GM11168 (cell line): ENCODE measurements at regions not wholly inside any gene's neighbourhood (a gene's known extent, or its start where the extent isn't known, plus 50 kb on each side); places are given as distances from the start of the nearest gene placed in this dataset.

ENCODE experiments used
- in situ Hi-C: fragments of 300-500 bp; cut with MboI; formaldehyde crosslinking; loops from one replicate; pipeline ENCODE4 v1.12.0; 2022; ENCODE audit warnings: low sequenced_read_pairs; ENCODE audit not compliant: unreplicated experiment

DNA sequence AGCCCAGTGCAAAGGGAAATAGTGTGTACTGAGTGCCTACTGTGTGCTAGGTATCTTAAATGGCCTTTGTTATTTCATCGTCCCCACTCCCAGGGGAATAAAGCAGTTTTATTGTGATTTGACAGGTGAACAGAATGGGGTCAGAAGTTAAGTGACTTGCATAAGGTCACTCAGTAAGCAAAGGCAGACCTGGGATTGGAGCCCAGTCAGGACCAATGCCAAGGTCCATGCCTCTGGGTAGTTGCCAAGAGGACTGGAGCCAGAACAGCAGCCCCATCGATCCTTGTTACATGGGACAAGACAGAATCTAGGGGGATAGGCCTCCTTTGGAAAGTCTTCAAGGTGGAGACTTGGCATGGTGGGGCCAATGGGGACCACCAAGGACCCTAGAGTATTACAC lies 227.4 kb upstream of the PWP1 start:
- in situ Hi-C loops, result no loop called here

DNA sequence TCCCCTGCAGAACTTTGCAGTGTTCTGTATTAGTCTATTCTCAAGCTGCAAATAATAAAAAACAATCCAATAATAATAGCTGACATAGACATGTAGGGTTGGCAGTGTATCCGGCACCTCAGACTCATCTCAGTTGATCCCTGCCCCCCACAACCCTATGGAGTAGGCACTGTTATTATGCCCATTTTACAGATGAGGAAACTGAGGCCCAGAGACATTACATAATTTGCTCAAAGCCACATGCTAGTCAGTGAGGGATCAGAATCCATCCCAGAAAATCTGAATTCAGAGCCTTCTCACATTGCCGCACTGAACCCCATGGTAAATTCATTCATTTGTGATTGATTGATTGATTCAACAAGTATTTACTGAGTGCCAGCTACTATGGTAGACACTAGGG lies 226.6 kb upstream of the PWP1 start:
- in situ Hi-C loops, result no loop called here

DNA sequence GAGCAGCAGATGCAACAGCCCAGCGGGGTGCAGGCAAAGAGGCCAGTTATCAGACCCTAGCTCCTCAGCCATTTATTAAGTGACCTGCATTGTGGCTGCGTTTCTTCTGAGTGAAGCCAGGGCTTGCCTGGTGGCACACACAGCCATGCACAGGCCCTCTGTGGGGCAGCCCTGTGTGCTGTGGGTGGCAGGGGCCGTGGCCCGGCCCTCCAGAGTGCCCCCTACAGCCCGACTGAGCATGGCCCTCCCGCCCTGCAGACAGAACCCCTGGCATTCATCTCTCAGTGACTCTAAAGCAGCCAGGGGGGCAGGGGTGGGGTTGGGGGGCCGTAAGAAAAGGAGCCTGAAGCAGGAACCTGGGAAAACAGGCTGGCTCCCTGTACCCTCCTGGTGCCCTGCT lies 226.0 kb upstream of the PWP1 start:
- in situ Hi-C loops, result no loop called here

DNA sequence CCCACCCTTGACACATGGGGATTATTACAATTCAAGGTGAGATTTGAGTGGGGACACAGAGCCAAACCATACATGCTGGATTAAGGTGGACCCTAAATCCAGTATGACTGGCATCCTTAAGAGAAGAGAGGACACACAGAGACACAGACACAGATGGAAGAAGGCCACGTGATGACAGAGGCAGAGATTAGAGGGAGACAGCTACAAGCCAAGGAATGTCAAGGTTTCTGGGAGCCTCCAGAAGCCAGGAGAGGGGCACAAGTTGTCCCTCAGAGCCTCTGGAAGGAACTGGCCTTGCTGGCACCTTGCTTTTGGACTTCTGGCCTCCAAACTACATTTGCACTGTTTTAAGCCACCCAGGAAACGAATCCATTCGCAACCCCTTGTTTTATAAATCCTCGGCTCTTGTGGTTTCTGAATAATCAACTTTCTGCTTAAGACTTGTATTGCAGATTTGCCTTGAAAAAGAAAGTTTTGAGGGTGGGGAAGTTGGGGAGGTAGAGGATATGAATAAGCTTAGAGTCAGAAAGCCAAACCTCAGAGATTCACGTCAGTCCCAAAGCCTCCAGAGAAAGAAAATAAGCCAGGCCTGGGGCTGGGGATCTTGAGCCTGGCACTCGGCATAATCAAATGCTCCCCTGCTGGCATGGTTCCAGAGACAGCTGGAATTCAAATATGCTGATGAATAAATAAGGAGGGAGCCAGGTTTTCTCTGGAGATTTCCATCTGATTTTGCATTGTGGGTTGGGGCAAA lies 224.2 kb upstream of the PWP1 start:
- in situ Hi-C loops, result no loop called here

DNA sequence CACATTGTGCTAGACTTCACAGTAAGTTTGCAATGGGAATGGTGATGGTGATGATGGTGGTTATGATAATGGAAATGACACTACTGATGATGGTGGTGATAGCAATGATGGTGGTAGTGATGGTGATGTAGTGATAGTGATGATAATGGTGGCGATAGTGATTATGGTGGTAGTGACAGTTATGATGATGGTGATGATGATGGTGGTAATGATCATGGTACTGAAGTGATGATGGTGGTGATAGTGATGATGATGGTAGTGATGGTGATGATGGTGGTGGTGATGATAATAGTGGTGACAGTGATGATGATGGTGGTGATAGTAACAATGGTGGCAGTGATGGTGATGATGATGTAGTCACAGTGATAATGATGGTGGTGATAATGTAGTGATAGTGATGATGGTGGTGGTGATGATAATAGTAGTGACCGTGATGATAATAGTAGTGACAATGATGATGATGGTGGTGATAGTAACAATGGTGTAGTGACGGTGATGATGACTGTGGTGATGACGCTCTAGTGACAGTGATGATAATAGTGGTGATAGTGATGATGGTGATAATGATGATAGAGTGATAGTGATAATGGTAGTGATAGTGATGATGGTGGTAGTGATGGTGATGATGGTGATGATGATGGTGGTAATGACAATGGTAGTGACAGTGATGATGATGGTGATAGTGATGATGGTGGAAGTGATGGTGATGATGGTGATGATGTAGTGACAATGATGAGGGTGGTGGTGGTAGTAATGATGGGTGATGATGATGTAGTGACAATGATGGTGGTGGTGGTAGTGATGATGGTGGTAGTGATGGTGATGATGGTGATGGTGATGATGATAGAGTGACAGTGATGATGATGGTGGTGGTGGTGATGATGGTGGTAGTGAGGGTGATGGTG lies 222.9 kb upstream of the PWP1 start:
- in situ Hi-C loops, result no loop called here

DNA sequence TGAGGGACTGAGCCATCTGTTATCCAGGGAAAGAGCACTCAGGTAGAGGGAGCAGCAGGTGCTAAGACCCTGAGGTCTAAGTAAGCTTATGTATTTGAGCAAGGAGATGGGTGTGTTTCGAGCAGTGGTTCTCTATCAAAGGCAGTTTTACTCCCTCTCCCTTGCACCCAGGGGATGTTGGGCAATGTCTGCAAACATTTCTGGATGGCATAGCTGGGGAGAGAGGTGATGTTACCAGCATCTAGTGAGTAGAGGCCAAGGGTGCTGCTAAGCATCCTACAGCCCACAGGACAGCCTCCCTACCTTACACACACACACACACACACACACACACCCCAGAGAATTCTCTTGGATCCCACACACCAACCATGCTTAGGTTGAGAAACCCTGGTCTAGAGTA lies 221.0 kb upstream of the PWP1 start:
- in situ Hi-C loops, result no loop called here

DNA sequence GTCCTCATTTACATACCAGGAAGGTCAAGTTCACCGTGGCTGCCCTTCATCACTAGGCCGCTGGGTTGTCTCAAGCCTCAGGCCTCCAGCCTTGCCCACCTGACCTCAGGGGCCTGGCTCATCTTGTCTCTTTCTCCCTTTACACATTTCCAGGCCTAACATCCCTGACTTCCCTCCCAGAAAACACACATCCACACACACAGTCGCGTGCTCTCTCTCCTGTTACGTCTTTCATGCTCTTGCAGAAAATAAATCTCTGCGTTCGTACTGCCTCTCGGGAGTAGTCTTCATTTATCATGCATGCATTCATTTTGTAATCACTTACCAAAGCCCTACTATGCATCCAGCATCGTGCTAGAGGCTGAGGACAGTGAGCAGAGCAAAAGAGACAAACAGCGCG lies 220.0 kb upstream of the PWP1 start:
- in situ Hi-C loops, result no loop called here

DNA sequence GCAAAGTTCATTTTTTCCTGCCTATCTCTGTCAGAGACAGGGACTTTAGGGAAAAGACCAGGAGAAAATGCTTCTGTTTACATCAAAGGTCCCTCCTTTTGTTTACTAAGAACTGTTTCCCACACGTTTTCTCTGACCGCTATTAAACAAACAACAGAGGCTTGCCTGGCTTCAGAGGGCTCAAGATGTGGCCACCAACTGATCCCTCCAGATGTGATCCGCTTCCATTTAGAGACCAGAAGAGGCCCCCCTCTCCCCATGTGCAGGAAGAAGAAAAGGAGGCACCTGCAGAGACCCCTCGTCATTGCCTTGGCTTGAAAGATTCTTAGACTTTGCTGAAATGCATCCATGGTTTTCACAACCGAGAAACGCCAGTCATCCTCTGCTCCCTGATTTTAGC lies 217.9 kb upstream of the PWP1 start:
- in situ Hi-C loops, result no loop called here

DNA sequence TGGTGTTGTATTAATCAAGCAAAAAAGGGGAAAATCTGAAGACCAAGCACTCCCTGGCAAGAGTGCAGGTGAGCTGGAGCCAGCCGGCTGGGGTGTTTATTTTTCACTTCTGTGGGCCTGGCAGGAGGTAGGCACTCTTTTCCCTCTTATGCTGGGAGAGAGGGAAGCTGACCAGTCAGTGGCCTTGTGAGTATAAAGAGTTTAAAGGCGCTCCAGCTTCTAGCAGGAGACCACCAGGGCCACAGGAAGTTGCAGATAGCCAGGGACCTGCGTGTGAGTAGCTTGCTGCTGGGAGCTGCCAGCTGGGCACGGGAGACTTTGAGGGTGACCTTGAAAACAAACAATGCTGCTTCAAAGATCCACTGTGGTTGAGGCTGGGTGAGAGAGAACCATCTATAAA lies 217.4 kb upstream of the PWP1 start:
- in situ Hi-C loops, result no loop called here

DNA sequence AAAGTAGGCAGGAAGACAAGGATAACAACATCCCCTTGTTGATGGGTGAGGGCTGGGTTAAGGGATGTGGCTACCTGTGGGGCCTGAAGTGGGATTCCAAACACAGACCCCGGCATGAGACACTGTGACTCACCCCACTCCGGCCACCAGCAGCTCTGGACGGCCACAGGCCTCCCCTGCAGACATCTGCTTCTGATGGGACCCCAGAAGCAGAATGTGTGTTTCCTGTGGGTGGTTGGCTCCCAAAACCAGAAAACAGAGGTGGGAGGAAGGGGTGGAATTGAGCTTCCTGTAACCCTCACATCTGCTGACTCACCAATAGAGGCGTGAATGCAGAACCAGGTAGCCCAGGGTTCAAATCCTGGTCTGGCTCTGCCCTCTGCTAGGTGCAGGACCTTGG lies 216.6 kb upstream of the PWP1 start:
- in situ Hi-C loops, result no loop called here

DNA sequence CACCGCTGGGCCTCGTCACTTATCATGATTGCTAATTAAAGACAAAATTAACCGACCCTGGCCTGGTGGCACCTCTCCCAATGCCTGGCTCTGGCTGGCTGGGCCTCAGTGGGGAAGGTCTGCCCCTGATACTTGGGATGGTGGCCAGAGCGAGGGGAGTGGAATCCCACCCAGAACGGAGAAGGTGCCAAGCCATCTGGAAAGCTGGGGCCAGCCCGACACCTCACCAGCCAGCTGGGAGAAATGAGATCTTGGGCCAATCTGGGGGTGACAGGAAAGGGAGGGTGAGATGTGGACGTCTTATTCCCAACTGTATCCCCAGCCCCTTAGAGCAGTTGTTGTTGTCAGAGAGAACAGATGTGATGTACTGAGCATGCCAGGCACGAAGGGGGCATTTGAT lies 215.0 kb upstream of the PWP1 start:
- in situ Hi-C loops, result no loop called here

DNA sequence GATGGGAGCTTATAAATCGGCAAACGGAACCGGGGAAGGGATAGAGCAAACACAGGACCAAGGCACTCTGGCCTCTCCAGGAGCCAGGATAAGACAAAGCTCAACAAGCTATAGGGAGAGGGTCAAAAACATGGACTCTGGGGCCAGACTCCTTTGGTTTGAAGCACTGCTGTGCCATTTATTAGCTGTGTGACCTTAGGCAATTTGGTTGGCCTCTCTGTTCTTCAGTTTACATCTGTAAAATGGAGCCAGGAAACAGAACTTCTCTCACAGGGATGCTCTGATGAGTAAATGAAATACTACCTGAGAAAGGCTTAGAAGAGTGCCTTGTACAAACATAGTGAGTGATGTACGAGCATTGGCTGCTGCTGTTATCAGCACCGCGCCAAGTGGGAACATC lies 213.3 kb upstream of the PWP1 start:
- in situ Hi-C loops, result no loop called here

DNA sequence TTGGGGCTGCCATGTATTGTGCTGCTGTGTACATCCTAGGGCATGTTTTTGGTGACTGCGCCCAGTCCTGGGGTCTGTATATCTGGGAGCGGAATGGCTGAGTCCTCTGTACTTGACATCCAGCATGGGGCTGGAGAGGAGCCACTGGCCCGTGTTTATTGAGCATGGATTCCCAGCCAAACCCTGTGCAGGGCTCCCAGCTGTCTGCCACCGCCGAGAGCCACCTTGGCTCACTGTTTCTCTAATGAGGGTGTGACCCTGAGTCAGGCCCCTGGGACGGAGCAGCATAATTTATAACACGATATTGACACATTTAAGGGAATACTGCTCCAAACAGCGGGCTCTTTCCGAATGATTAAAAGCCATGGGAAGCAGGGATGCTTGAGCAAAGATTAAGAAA lies 211.5 kb upstream of the PWP1 start:
- in situ Hi-C loops, result no loop called here

DNA sequence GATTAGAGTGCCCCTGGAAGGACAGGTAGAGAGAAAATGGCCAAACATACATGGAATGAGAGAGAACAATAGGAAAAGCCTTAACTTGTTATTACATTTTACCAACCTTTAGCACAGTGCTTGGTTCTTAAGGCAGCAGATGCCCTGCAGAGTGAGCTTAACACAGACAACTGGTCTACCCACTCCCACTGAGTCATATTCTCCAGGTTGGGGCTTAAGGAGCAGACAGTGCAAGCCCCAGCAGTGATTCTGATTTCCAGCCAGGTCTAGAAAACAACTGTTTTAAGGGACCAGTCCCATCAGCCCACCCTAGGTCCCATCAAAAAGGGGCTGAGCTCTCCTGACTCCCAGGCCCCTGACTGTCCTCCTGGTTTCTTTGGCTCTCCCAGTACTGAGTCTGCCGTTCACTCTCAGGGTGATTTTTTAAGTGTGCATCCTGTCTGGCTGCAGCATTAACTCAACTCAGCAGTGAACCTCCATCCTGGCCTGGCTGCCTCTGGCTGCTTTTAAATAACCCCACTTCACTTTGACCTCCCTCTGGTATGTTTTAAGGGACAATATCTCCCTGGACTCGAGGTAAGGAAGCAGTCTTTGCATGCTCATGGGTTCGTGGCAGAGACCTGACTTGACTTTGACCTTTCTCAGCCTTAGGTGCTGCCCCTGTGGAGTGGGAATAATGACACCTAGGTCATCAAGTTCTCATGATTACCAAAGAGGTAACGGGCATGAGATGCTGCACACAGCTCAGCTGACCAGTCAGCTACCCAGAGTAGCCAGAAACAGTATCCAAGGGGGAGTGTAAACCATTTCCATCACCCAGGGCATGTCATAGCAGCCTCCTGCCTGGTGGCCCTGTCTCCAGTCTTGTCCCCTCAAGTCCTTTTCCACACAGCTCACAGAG lies 210.7 kb upstream of the PWP1 start:
- in situ Hi-C loops, result no loop called here

DNA sequence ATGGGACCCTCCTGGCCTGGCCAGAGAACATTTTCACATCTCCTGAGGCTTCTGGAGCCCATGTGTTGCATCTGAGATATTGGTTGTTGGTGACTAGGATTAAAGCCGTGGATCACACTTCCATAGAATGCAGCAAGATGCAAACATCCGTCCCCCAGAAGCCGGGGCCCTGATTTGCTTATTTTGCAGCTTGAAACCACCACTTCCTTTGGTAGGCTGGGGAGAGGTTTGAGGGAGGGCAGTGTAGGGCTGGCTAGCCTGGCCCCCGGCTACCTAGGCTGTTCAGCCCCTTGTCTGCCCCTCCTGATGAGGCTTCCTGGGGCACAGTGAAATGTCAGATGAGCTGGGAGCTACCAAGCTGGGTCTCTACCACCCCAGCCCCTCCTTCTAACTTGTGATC lies 209.7 kb upstream of the PWP1 start:
- in situ Hi-C loops, result no loop called here

DNA sequence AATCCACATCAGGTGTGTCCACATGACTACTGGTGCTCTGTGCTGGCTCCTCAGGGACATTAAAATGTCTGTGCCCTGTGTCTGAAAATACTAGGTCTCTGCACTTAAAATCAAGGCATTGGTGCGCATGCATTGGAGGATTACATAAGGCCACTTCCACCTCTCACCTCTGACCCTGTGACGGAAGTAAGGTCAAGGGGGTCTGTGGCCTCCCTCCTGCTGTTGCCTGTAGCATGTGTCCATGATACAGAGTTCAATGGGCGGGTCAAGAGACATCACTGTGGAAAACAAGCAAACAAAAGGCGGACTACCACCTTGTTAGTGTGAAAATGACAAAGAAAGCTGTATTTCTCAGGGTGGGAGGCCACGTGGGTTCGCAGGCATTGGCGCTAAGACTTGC lies 208.6 kb upstream of the PWP1 start:
- in situ Hi-C loops, result no loop called here

DNA sequence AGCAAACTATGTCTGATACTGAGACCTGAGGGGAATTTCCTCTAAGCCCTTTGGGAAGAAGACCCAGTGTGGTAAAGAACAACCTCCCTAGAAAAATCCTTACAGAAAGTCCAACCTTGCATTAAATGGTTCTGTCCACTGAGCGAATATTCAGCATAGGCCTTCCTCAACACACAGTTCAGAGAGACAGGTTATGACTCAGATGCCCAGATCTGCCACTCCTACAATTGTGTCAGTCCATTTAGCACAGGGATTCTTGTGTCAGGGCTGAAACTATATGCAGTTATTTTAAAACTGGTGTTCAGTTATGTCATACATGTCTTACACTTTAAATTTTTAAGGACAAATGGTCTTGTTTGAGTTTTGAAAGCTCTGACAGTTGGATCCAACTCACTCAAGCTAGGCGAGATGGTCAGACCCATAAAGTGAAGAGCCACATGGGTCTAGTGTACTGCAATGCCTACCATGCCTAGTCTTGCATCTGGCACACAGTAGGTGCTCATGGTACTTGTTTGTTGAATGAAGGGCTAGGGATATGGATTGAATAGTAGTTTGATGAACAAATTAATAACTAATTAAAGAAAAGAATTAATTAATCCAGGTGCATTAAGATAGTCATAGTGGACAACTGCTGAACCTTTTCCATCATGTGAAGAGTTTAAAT lies 207.5 kb upstream of the PWP1 start:
- in situ Hi-C loops, result no loop called here

DNA sequence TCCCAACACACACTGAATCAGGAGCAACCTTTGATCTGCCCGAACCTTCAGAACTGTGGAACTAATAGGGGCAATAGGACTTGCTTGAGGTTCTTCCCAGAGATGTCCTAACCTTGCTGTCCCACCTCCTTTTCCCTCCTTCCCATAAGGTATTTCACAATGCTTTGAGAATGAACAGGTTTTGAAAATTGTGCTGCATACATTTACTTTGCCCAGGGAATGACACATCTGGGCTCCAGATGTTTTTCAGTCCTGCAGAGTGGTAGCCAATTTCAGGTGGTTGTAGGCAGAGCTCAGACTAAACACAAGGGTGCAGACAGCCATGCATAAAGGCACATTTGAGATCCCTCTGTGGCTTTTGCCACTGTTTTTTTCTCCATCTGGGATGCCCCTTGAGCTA lies 206.7 kb upstream of the PWP1 start:
- in situ Hi-C loops, result no loop called here

DNA sequence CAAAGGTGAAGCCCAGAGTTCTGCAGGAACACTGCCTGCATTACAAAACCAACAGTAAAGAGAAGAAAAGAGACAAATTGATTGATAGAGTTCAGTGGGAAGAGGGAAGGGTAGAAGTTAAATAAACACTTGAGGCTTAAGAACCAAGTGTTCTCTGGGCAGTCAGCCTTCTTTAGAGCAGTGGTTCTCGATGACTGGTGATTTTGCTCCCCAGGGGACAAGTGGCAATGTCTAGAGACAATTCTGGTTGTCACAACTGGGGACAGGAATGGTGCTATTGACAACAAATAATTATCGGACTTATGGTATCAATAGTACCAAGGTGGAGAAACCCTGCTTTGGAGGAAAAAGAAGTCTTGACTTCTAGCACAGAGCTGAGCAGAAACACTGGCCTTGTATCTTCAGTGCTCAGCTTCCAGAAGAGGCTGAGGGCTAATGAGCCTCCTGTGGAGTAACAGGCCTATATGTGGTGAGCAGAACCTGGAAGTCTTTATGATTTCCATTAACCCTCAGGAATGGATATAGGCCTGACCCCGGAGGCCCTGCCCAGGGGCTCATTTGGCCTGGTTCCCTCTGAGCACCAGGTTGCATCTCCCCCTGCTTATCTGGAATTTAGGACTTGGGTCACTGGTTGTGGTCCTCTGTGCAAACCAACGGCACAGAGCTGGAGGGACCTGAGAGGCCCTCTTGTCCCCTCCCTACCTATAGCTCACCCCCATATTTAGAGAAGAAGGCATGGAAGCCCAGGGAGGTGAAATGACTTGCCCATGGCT lies 204.6 kb upstream of the PWP1 start:
- in situ Hi-C loops, result no loop called here

DNA sequence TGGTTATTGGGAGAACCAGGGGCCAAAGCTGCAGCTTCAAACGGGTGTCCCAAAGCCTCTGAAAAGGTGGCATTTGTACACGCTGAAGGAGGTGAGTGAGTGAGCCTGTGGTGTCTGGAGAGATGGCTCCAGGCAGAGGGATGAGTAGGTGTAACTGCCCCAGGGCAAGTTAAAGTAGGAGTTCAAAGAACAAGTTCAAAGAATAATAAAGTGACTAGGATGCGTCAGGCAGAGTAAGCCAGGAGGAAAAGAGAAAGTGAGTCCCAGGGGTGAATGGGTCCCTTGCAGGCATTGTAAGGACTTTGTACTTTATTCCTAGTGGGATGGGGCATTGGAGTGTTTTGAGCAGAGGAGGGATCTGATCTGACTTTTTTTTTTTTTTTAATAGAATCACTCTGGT lies 201.4 kb upstream of the PWP1 start:
- in situ Hi-C loops, result no loop called here
